PC-3 (cell line): ENCODE measurements at regions not wholly inside any gene's neighbourhood (a gene's known extent, or its start where the extent isn't known, plus 50 kb on each side); places are given as distances from the start of the nearest gene placed in this dataset.

Source experiments
- EZH2 ChIP-seq: fragments of 300-600 bp; sonication (generic); IDR thresholded peaks from one replicate; pipeline ENCODE4 v1.6.1; 2017; ENCODE audit warnings: antibody characterized with exemption, mild to moderate bottlenecking, low read length; ENCODE audit not compliant: unreplicated experiment
- EZH2phosphoT487 ChIP-seq: fragments of 300-600 bp; sonication (generic); IDR thresholded peaks from 2 replicates; pipeline ENCODE4 v1.6.1; 2018; ENCODE audit warnings: mild to moderate bottlenecking, antibody characterized with exemption, low read length, borderline replicate concordance
- TF ChIP-seq, protein P1 (sequence below): fragments of 300-600 bp; sonication (generic); conservative IDR thresholded peaks from 2 replicates; pipeline ENCODE4 v1.5.1; 2017; ENCODE audit warnings: antibody characterized with exemption, low read depth, mild to moderate bottlenecking, low read length

DNA sequence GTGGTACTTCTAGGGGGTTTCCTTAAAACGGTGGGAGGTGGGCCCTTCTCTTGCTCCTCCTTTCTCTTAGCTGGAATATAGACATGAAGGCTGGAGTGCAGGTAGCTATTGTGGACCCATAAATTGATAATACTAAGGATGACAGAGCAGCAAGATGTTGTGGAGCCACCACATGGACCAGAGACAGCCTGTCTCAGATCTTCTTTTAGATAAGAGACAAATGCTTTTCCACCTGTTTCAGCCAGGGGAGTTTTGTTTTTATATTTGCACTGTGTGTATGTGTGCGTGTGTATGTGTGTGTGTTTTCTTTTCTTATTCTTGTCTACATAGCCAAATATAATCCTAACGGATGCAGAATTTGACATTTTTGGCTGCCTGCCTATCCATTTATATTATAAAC lies 62.9 kb upstream of the HIF1A start:
- TF ChIP-seq, protein P1, sequence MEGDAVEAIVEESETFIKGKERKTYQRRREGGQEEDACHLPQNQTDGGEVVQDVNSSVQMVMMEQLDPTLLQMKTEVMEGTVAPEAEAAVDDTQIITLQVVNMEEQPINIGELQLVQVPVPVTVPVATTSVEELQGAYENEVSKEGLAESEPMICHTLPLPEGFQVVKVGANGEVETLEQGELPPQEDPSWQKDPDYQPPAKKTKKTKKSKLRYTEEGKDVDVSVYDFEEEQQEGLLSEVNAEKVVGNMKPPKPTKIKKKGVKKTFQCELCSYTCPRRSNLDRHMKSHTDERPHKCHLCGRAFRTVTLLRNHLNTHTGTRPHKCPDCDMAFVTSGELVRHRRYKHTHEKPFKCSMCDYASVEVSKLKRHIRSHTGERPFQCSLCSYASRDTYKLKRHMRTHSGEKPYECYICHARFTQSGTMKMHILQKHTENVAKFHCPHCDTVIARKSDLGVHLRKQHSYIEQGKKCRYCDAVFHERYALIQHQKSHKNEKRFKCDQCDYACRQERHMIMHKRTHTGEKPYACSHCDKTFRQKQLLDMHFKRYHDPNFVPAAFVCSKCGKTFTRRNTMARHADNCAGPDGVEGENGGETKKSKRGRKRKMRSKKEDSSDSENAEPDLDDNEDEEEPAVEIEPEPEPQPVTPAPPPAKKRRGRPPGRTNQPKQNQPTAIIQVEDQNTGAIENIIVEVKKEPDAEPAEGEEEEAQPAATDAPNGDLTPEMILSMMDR = no peak
- TF ChIP-seq EZH2 (no peak), EZH2phosphoT487 (no peak)
